Activated naive CD4-positive, alpha-beta T cell treated with anti-CD3 and anti-CD28 coated beads, Interleukin-2, amount 10 ng/mL, durations not matched to agents 7 days and 5 days (primary cell): ENCODE measurements at regions not wholly inside any gene's neighbourhood (a gene's known extent, or its start where the extent isn't known, plus 50 kb on each side); places are given as distances from the start of the nearest gene placed in this dataset.
"Not testable (repeated sequence)": the region's sequence is repeated elsewhere in the genome, so short reads cannot be mapped to it uniquely, and the experiment has no call there.

Experiments used
- CTCF ChIA-PET: fragments of 350-600 bp; sonication (Branson Sonifier 250); formaldehyde crosslinking; loops from one replicate; lab custom pipeline; 2021; ENCODE audit warnings: antibody characterized with exemption; lab: Charles Lee
- DNase-seq: peaks from one replicate; pipeline ENCODE4 v3.0.0-alpha.2; 2020
- H3K27ac Mint-ChIP-seq: one replicate; pipeline ENCODE4 v1.8.0; 2021; ENCODE audit warnings: mild to moderate bottlenecking, moderate library complexity, mixed read lengths
- H3K27me3 Mint-ChIP-seq: one replicate; pipeline ENCODE4 v1.8.0; 2021; ENCODE audit warnings: mild to moderate bottlenecking, mixed read lengths
- H3K36me3 Mint-ChIP-seq: one replicate; pipeline ENCODE4 v1.8.0; 2021; ENCODE audit warnings: mixed read lengths
- H3K4me1 Mint-ChIP-seq: one replicate; pipeline ENCODE4 v1.8.0; 2021; ENCODE audit warnings: mixed read lengths
- H3K4me3 Mint-ChIP-seq: one replicate; pipeline ENCODE4 v1.8.0; 2021; ENCODE audit warnings: mild to moderate bottlenecking, moderate library complexity, mixed read lengths
- H3K9me3 Mint-ChIP-seq: one replicate; pipeline ENCODE4 v1.8.0; 2021; ENCODE audit warnings: mixed read lengths

- H3K4me3 Mint-ChIP-seq: no peak overlapping the region
- peaks cover 17% of the 10 kb centered on the region for H3K9me3 Mint-ChIP-seq
- CTCF ChIA-PET: no interaction called here
- peaks cover 10% of the 10 kb centered on the region for H3K4me1 Mint-ChIP-seq
- no peak overlapping the region for H3K27ac Mint-ChIP-seq
- H3K36me3 Mint-ChIP-seq: no peaks in the 10 kb centered on the region
- H3K27me3 Mint-ChIP-seq: no peaks in the 10 kb centered on the region
- no peak for DNase-seq
Observed at GRCh38 chr7:92973974-92974373, 137.6 kb upstream of the CDK6 start.

DNA sequence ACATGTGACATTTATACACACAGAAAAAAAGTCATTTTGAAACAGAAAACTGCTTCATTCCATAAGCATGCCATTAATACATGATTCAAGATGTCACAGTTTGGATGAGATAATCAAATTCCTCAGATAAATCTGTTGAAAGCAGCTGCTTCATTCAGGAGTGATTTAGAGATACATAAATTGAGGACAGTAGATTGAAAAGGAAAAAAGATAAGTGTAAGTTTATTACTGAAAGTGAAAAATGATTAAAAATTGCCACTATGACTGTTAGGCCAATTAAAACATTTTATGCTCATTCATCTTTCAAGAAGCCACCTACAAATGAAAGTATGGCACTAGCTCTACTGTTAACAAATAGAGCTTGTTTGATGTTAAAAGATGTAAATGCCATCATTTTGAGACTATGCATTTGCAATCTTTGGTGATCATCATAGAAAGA lies 136.9 kb upstream of the CDK6 start:
- H3K27ac Mint-ChIP-seq: no peak overlapping the region
- DNase-seq: no peak
- CTCF ChIA-PET: no interaction called here

GRCh38 chr7:92972441-92972840 lies 136.1 kb upstream of the CDK6 start:
- CTCF ChIA-PET: no interaction called here
- H3K27ac Mint-ChIP-seq: no peak overlapping the region
- H3K36me3 Mint-ChIP-seq: no peaks in the 10 kb centered on the region
- H3K4me1 Mint-ChIP-seq: peaks cover 10% of the 10 kb centered on the region
- no peaks in the 10 kb centered on the region for H3K27me3 Mint-ChIP-seq
- H3K4me3 Mint-ChIP-seq: no peak overlapping the region
- peaks cover 12% of the 10 kb centered on the region for H3K9me3 Mint-ChIP-seq
- DNase-seq: no peak

More for the DNA sequence above, 136.9 kb upstream of the CDK6 start:
- Mint-ChIP-seq H3K36me3 (no peaks in the 10 kb centered on the region), H3K9me3 (peaks cover 17% of the 10 kb centered on the region), H3K4me3 (no peak overlapping the region), H3K4me1 (peaks cover 10% of the 10 kb centered on the region), H3K27me3 (no peaks in the 10 kb centered on the region)

DNA sequence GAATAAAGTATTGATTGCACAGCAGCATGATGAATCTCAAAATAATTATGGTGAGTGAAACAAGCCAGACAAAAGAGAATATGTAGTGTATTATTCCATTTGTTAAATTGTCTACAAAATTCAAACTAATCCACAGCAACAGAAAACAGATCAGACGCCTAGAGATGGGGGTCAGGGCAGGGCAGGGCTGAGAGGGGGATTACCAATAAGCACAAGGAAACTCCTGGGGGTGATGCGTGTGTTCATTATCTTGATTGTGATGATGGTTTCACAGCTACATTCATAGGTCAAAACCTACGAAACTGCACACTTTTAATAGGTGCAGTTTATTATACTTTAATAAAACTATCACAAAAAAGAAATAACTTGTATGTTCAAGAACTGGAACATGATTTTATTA lies 132.7 kb upstream of the CDK6 start:
- CTCF ChIA-PET: no interaction called here
- no peak overlapping the region for H3K4me3 Mint-ChIP-seq

GRCh38 chr7:92968502-92968901 lies 132.1 kb upstream of the CDK6 start:
- no peaks in the 10 kb centered on the region for H3K36me3 Mint-ChIP-seq
- no peak overlapping the region for H3K4me3 Mint-ChIP-seq
- H3K27ac Mint-ChIP-seq: no peak overlapping the region
- CTCF ChIA-PET: no interaction called here
- H3K27me3 Mint-ChIP-seq: no peaks in the 10 kb centered on the region
- no peaks in the 10 kb centered on the region for H3K9me3 Mint-ChIP-seq
- H3K4me1 Mint-ChIP-seq: no peaks in the 10 kb centered on the region
- DNase-seq: no peak

More for the DNA sequence above, 132.7 kb upstream of the CDK6 start:
- no peaks in the 10 kb centered on the region for H3K36me3 Mint-ChIP-seq
- no peaks in the 10 kb centered on the region for H3K9me3 Mint-ChIP-seq
- H3K27ac Mint-ChIP-seq: no peak overlapping the region
- DNase-seq: no peak
- H3K27me3 Mint-ChIP-seq: no peaks in the 10 kb centered on the region
- no peaks in the 10 kb centered on the region for H3K4me1 Mint-ChIP-seq

DNA sequence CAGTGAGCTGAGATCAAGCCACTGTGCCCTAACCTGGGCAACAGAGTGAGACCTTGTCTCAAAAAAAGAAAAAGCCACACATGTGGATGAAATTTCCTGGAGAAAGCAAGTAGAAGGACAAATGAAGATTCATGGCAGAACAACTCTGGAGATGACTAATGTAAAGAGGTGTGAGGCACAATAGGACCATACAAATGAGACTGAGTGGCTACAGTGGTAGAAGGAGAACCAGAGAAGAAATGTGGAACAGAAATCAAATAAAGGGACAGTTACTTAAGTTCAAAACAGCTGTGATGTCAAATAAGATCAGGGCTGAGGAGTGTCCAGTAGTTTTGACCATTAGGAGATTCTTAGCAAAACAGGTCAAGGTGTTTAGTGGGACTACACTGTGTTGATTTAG lies 130.9 kb upstream of the CDK6 start:
- CTCF ChIA-PET: interaction anchor here (1.7 kb wide), 1 partner anchor 19 kb away, joined by 3 read pairs; no protein-coding TSS in a partner anchor
- no peaks in the 10 kb centered on the region for H3K27me3 Mint-ChIP-seq

GRCh38 chr7:92964141-92964540 lies 127.8 kb upstream of the CDK6 start:
- no peak for DNase-seq
- Mint-ChIP-seq H3K4me1 (no peaks in the 10 kb centered on the region), H3K36me3 (no peaks in the 10 kb centered on the region), H3K27ac (no peak overlapping the region), H3K27me3 (no peaks in the 10 kb centered on the region), H3K4me3 (no peak overlapping the region), H3K9me3 (peaks cover 5% of the 10 kb centered on the region)
- CTCF ChIA-PET: no interaction called here

More for the DNA sequence above, 130.9 kb upstream of the CDK6 start:
- H3K4me3 Mint-ChIP-seq: no peak overlapping the region
- H3K36me3 Mint-ChIP-seq: no peaks in the 10 kb centered on the region
- H3K27ac Mint-ChIP-seq: no peak overlapping the region
- no peaks in the 10 kb centered on the region for H3K9me3 Mint-ChIP-seq
- DNase-seq: no peak
- H3K4me1 Mint-ChIP-seq: no peaks in the 10 kb centered on the region

GRCh38 chr7:92963566-92963965 lies 127.2 kb upstream of the CDK6 start:
- peaks cover 5% of the 10 kb centered on the region for H3K9me3 Mint-ChIP-seq
- H3K27ac Mint-ChIP-seq: no peak overlapping the region
- no peaks in the 10 kb centered on the region for H3K27me3 Mint-ChIP-seq
- no peaks in the 10 kb centered on the region for H3K4me1 Mint-ChIP-seq
- H3K4me3 Mint-ChIP-seq: no peak overlapping the region
- CTCF ChIA-PET: no interaction called here
- no peak for DNase-seq
- no peaks in the 10 kb centered on the region for H3K36me3 Mint-ChIP-seq

GRCh38 chr7:92961961-92962360 lies 125.6 kb upstream of the CDK6 start:
- no peaks in the 10 kb centered on the region for H3K36me3 Mint-ChIP-seq
- no peak overlapping the region for H3K27ac Mint-ChIP-seq
- CTCF ChIA-PET: no interaction called here
- no peak overlapping the region for H3K4me3 Mint-ChIP-seq
- H3K4me1 Mint-ChIP-seq: no peaks in the 10 kb centered on the region
- H3K9me3 Mint-ChIP-seq: peaks cover 11% of the 10 kb centered on the region
- no peak for DNase-seq
- H3K27me3 Mint-ChIP-seq: no peaks in the 10 kb centered on the region

DNA sequence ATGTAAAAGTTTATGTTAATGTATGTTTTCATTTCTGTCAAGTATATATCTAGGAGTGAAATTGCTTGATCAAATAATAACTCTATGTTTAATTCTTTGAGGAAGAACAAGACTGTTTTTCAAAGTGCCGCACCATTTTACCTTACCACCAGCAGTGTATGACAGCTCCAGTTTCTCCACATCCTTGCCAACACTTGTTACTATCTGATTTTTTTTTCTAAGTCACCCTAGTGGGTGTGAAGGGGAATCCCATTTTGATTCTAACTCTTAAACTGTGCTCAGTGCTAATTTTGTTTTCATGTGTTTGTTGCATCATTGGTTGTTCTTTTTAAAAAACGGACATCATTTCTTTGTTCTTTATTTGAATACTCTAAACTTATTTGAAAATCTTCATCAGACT lies 120.2 kb upstream of the CDK6 start:
- no peak overlapping the region for H3K27ac Mint-ChIP-seq
- no peaks in the 10 kb centered on the region for H3K36me3 Mint-ChIP-seq
- DNase-seq: no peak
- CTCF ChIA-PET: no interaction called here
- H3K4me1 Mint-ChIP-seq: no peaks in the 10 kb centered on the region
- H3K9me3 Mint-ChIP-seq: peaks cover 16% of the 10 kb centered on the region
- no peaks in the 10 kb centered on the region for H3K27me3 Mint-ChIP-seq
- H3K4me3 Mint-ChIP-seq: no peak overlapping the region

GRCh38 chr7:92955081-92955480 lies 118.7 kb upstream of the CDK6 start:
- H3K27me3 Mint-ChIP-seq: no peaks in the 10 kb centered on the region
- no peak for DNase-seq
- no peak overlapping the region for H3K27ac Mint-ChIP-seq
- H3K9me3 Mint-ChIP-seq: peaks cover 11% of the 10 kb centered on the region
- no peak overlapping the region for H3K4me3 Mint-ChIP-seq
- CTCF ChIA-PET: no interaction called here
- H3K4me1 Mint-ChIP-seq: no peaks in the 10 kb centered on the region
- H3K36me3 Mint-ChIP-seq: no peaks in the 10 kb centered on the region

GRCh38 chr7:92953657-92954056 lies 117.3 kb upstream of the CDK6 start:
- Mint-ChIP-seq H3K27me3 (no peaks in the 10 kb centered on the region), H3K9me3 (peaks cover 11% of the 10 kb centered on the region), H3K4me3 (no peak overlapping the region), H3K36me3 (no peaks in the 10 kb centered on the region), H3K27ac (no peak overlapping the region), H3K4me1 (no peaks in the 10 kb centered on the region)
- CTCF ChIA-PET: interaction anchor here (0.7 kb wide), 1 partner anchor 135 kb away, joined by 3 read pairs; no protein-coding TSS in a partner anchor
- DNase-seq: no peak

DNA sequence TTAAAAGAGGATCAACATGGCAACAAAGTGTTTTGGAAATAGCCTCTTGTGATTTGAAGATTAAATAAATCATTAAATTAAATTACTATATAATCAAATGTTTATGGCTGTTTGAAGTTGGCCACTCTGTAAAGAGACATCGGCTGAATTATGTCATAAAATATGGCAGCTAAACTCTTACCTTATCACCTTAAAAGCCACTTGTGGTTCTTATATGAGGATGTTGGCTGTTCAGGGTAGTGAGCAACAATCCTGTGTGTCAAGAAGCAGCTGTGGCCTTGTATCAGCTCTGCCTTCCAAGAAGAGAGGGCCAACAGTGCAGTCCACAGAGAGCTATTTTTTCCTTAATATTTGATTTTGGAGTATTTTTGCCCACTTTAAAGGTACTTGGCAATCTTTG lies 113.4 kb upstream of the CDK6 start:
- Mint-ChIP-seq H3K36me3 (no peaks in the 10 kb centered on the region), H3K4me1 (no peaks in the 10 kb centered on the region), H3K9me3 (no peaks in the 10 kb centered on the region), H3K27me3 (no peaks in the 10 kb centered on the region), H3K4me3 (no peak overlapping the region), H3K27ac (no peak overlapping the region)
- DNase-seq: no peak
- CTCF ChIA-PET: no interaction called here

- no peaks in the 10 kb centered on the region for H3K36me3 Mint-ChIP-seq
- no peak for DNase-seq
- no peak overlapping the region for H3K27ac Mint-ChIP-seq
- H3K4me1 Mint-ChIP-seq: no peaks in the 10 kb centered on the region
- peaks cover 9% of the 10 kb centered on the region for H3K9me3 Mint-ChIP-seq
- CTCF ChIA-PET: no interaction called here
- no peak overlapping the region for H3K4me3 Mint-ChIP-seq
- H3K27me3 Mint-ChIP-seq: no peaks in the 10 kb centered on the region
Observed at GRCh38 chr7:92945840-92946239, 109.5 kb upstream of the CDK6 start.

GRCh38 chr7:92944633-92945032 lies 108.3 kb upstream of the CDK6 start:
- Mint-ChIP-seq H3K27ac (no peak overlapping the region), H3K9me3 (peaks cover 18% of the 10 kb centered on the region), H3K36me3 (peaks cover 1% of the 10 kb centered on the region), H3K4me1 (no peaks in the 10 kb centered on the region), H3K4me3 (no peak overlapping the region), H3K27me3 (no peaks in the 10 kb centered on the region)
- no peak for DNase-seq
- CTCF ChIA-PET: no interaction called here

DNA sequence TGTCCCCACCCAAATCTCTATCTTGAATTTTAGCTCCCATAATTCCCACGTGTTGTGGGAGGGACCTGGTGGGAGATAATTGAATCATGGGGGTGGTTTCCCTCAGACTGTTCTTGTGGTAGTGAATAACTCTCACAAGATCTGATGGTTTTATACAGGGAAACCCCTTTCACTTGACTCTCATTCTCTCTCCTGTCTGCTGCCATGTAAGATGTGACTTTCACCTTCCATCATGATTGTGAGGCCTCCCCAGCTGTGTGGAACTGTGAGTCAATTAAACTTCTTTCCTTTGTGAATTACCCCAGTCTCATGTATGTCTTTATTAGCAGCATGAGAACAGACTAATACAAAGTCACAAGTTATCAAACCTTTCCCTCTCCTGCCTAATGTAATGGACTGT lies 106.3 kb upstream of the CDK6 start:
- H3K9me3 Mint-ChIP-seq: peaks cover 26% of the 10 kb centered on the region
- CTCF ChIA-PET, H3K4me1 Mint-ChIP-seq, H3K27ac Mint-ChIP-seq, H3K36me3 Mint-ChIP-seq, H3K4me3 Mint-ChIP-seq, DNase-seq, H3K27me3 Mint-ChIP-seq: not testable (repeated sequence)
